SK-N-SH (cell line): ENCODE measurements at regions not wholly inside any gene's neighbourhood (a gene's known extent, or its start where the extent isn't known, plus 50 kb on each side); places are given as distances from the start of the nearest gene placed in this dataset.

Experiments used
- CTCF ChIA-PET: fragments of 300-600, 350-600 bp; formaldehyde crosslinking; extraction: SDS; loops from one replicate; lab custom pipeline; 2021; lab: Yijun Ruan, JAX
- POLR2A ChIA-PET: fragments of 350-600 bp; sonication (Branson Sonifier 250); formaldehyde crosslinking; extraction: SDS; loops from one replicate; lab custom pipeline; 2020; ENCODE audit warnings: antibody characterized with exemption, inconsistent platforms; lab: Yijun Ruan, JAX
- DNase-seq: peaks from one replicate; pipeline ENCODE4 v3.0.0; 2012
- H2AFZ ChIP-seq: fragments of 200-600 bp; sonication (generic); 2 replicates; pipeline ENCODE4 v1.8.1; 2016; ENCODE audit warnings: antibody characterized with exemption, mild to moderate bottlenecking, low read depth
- H3F3A ChIP-seq: fragments of 200-600 bp; sonication (generic); replicated peaks from 2 replicates; pipeline ENCODE3; 2016; ENCODE audit warnings: antibody characterized with exemption, mild to moderate bottlenecking; ENCODE audit not compliant: insufficient read depth
- H3K27ac ChIP-seq, 2 experiments: fragments of 200-500 bp in 1 of 2; fragments of 200-600 bp in 1 of 2; sonication (Bioruptor generic) in 1 of 2; sonication (generic), shearing (Covaris generic) in 1 of 2; 2 replicates each; pipeline versions ENCODE4 v1.5.1 to v1.6.1; 2014 to 2016; ENCODE audit warnings: low read depth in 2 of 2, inconsistent platforms in 1 of 2, low read length in 1 of 2, mild to moderate bottlenecking in 1 of 2, mixed read lengths in 1 of 2
- H3K27me3 ChIP-seq: fragments of 200-600 bp; sonication (generic), shearing (Covaris generic); 2 replicates; pipeline ENCODE4 v1.6.1; 2016; ENCODE audit warnings: mixed run types; ENCODE audit not compliant: insufficient read depth
- H3K36me3 ChIP-seq, 2 experiments: fragments of 200-500 bp in 1 of 2; fragments of 200-600 bp in 1 of 2; sonication (Bioruptor generic) in 1 of 2; sonication (generic) in 1 of 2; replicated peaks in 1 of 2; 2 replicates each; pipeline versions ENCODE3 to v1.5.1; 2014 to 2016; ENCODE audit warnings: low read length in 1 of 2, mild to moderate bottlenecking in 1 of 2; ENCODE audit not compliant: insufficient read depth in 2 of 2, control insufficient read depth in 1 of 2
- H3K4me1 ChIP-seq, 2 experiments: fragments of 200-500 bp in 1 of 2; fragments of 200-600 bp in 1 of 2; sonication (Bioruptor generic) in 1 of 2; sonication (generic), shearing (Covaris generic) in 1 of 2; 2 replicates each; pipeline versions ENCODE4 v1.5.1 to v1.6.1; 2014 to 2016; ENCODE audit warnings: low read depth in 1 of 2, low read length in 1 of 2, mixed run types in 1 of 2; ENCODE audit not compliant: insufficient read depth in 2 of 2, control insufficient read depth in 1 of 2
- H3K4me2 ChIP-seq: fragments of 200-600 bp; sonication (generic), shearing (Covaris generic); 2 replicates; pipeline ENCODE4 v1.6.1; 2017; ENCODE audit warnings: mixed run types
- H3K4me3 ChIP-seq, 2 experiments: fragments of 200-500 bp in 1 of 2; fragments of 200-600 bp in 1 of 2; sonication (Bioruptor generic) in 1 of 2; sonication (generic), shearing (Covaris generic) in 1 of 2; 2 replicates each; pipeline versions ENCODE4 v1.5.1 to v1.8.1; 2014 to 2016; ENCODE audit warnings: low read depth in 2 of 2, inconsistent platforms in 1 of 2, low read length in 1 of 2, mild to moderate bottlenecking in 1 of 2, mixed read lengths in 1 of 2, moderate library complexity in 1 of 2
- H3K79me2 ChIP-seq: fragments of 200-600 bp; sonication (generic); 2 replicates; pipeline ENCODE4 v1.8.1; 2017; ENCODE audit warnings: mild to moderate bottlenecking; ENCODE audit not compliant: insufficient read depth
- H3K9ac ChIP-seq: fragments of 200-600 bp; sonication (generic); 2 replicates; pipeline ENCODE4 v1.6.1; 2017; ENCODE audit warnings: mixed run types
- H3K9me2 ChIP-seq: fragments of 200-600 bp; sonication (generic); 2 replicates; pipeline ENCODE4 v1.6.1; 2017; ENCODE audit warnings: mixed run types
- H3K9me3 ChIP-seq: fragments of 200-600 bp; sonication (generic); 2 replicates; pipeline ENCODE4 v1.6.1; 2017; ENCODE audit warnings: mixed run types, mild to moderate bottlenecking, moderate library complexity
- H4K20me1 ChIP-seq: fragments of 200-600 bp; sonication (generic); 2 replicates; pipeline ENCODE4 v1.6.1; 2017; ENCODE audit warnings: mild to moderate bottlenecking, mixed run types; ENCODE audit not compliant: insufficient read depth
- ELF1 ChIP-seq: IDR thresholded peaks from 2 replicates; pipeline ENCODE4 v1.4.0; 2012
- FOXJ3 ChIP-seq: sonication (generic); formaldehyde crosslinking; IDR thresholded peaks from 2 replicates; pipeline ENCODE4 v1.5.1; 2020; ENCODE audit warnings: mild to moderate bottlenecking, missing genetic modification reagents
- GATA2 ChIP-seq: sonication (generic); formaldehyde crosslinking; IDR thresholded peaks from 2 replicates; pipeline ENCODE4 v1.5.0; 2020; ENCODE audit warnings: mild to moderate bottlenecking, missing genetic modification reagents
- JUND ChIP-seq: IDR thresholded peaks from 2 replicates; pipeline ENCODE4 v1.4.0; 2012
- MXI1 ChIP-seq: IDR thresholded peaks from 2 replicates; pipeline ENCODE4 v1.6.1; 2012; ENCODE audit warnings: mild to moderate bottlenecking, low read depth, low read length, improper control_type of control experiment
- NFIC ChIP-seq: IDR thresholded peaks from 2 replicates; pipeline ENCODE4 v1.4.0; 2012; ENCODE audit warnings: borderline replicate concordance
- POLR2AphosphoS5 ChIP-seq: IDR thresholded peaks from 2 replicates; pipeline ENCODE4 v1.6.1; 2012; ENCODE audit warnings: low read depth, low read length
- RXRA ChIP-seq: IDR thresholded peaks from 2 replicates; pipeline ENCODE4 v1.4.0; 2012; ENCODE audit warnings: low read depth, mild to moderate bottlenecking, borderline replicate concordance
- USF2 ChIP-seq: fragments of 150-350 bp; IDR thresholded peaks from 2 replicates; pipeline ENCODE4 v1.6.1; 2017; ENCODE audit warnings: antibody characterized with exemption, low read length, low read depth, borderline replicate concordance
- WGBS: methylation state at CpG from one replicate; pipeline ENCODE4 v1.1.6; 2017; ENCODE audit warnings: low lambda C conversion rate; 5-methylcytosine and 5-hydroxymethylcytosine counted together
- TF ChIP-seq, protein P1 (sequence below): IDR thresholded peaks from 2 replicates; pipeline ENCODE4 v1.4.0; 2012; ENCODE audit warnings: low read depth
- TF ChIP-seq, protein P2 (sequence below): fragments of 200-600 bp; sonication (generic); IDR thresholded peaks from 2 replicates; pipeline ENCODE4 v1.6.1; 2017; ENCODE audit warnings: antibody characterized with exemption, mild to moderate bottlenecking, moderate library complexity
- TF ChIP-seq, protein P3 (sequence below): IDR thresholded peaks from 2 replicates; pipeline ENCODE4 v1.4.0; 2012; ENCODE audit warnings: low read depth, borderline replicate concordance

DNA sequence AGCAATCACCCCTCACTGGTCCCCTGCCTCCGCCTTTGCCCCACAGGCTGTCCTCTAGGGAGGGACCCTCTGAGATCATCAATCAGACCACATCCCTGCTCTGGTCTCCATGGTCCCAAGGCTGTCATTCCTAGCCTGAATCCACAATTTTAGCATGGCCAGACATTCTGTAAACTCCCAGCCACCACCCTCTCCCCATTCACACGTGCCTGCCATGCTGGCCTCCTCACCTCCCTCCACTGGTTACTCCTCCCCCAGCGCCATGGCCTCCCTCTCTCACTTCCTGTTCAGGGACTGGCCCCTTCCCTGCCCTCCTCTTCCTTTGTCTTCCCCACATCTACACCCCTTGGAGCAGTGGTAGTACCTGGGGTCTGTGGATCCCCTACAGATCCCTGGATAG is 150.7 kb upstream of the MLN start:
- ChIA-PET CTCF (interaction anchor here (0.6 kb wide), 1 partner anchor 1084 kb away, joined by 3 read pairs; no protein-coding TSS in a partner anchor), POLR2A (no interaction called here)
- TF ChIP-seq, protein P1, sequence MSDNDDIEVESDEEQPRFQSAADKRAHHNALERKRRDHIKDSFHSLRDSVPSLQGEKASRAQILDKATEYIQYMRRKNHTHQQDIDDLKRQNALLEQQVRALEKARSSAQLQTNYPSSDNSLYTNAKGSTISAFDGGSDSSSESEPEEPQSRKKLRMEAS, result no peak
- no peak for TF ChIP-seq NFIC
- no peak for TF ChIP-seq RXRA
- H3K9ac ChIP-seq, result no peak overlapping the region
- H3K4me2 ChIP-seq, result no peak overlapping the region
- H3F3A ChIP-seq, result no peaks in the 10 kb centered on the region
- no peaks in the 10 kb centered on the region for H3K9me3 ChIP-seq
- H3K27ac ChIP-seq, result no peak overlapping the region
- no peak overlapping the region for H2AFZ ChIP-seq
- no peak overlapping the region for H3K4me3 ChIP-seq
- H3K79me2 ChIP-seq, result no peaks in the 10 kb centered on the region
- H3K27me3 ChIP-seq, result 0 out of 2 replicates have a peak, but pooled peaks cover 5% of the 10 kb centered on the region
- H3K4me1 ChIP-seq, result no peaks in the 10 kb centered on the region
- H4K20me1 ChIP-seq, result no peaks in the 10 kb centered on the region
- H3K9me2 ChIP-seq, result no peaks in the 10 kb centered on the region
- no peak for DNase-seq
- 63% methylated on average over 3 of the region's 3 CpGs for WGBS
- no peaks in the 10 kb centered on the region for H3K36me3 ChIP-seq

- WGBS, result 67% methylated on average over 3 of the region's 3 CpGs
- H3K27me3 ChIP-seq, result peaks cover 16% of the 10 kb centered on the region; the same call in 1 of the 2 replicates
Measured at GRCh38 chr6:33953171-33953570, 149.4 kb upstream of the MLN start.

DNA sequence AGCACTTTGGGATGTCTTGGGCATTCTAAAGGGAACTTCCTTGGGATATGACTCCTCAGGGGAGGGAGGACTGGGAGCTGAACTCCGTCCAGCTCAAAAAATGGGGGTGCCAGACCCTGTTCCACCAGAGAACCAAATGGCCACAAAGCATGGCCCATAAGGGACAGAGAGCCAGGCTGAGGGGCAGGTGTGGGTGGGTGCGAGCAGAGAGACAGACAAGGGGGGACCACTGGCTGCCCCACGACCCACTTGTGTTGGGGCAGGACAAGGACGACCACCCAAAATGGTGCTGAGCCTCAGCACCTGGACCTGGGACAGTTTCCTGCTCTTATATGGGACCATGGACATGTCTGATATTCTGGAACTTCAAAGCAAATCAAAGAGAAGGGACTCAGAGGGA is 148.2 kb upstream of the MLN start:
- no peak for DNase-seq
- no peak overlapping the region for H3K27ac ChIP-seq
- POLR2A ChIA-PET, result no interaction called here
- H3K79me2 ChIP-seq, result no peaks in the 10 kb centered on the region
- H4K20me1 ChIP-seq, result no peaks in the 10 kb centered on the region
- H3K36me3 ChIP-seq, result no peaks in the 10 kb centered on the region
- no peaks in the 10 kb centered on the region for H3F3A ChIP-seq
- no peak overlapping the region for H2AFZ ChIP-seq
- no peak overlapping the region for H3K9ac ChIP-seq
- H3K27me3 ChIP-seq, result peaks cover 20% of the 10 kb centered on the region; the same call in 1 of the 2 replicates
- H3K4me3 ChIP-seq, result no peak overlapping the region
- no peak overlapping the region for H3K4me2 ChIP-seq
- no peaks in the 10 kb centered on the region for H3K9me2 ChIP-seq
- no peaks in the 10 kb centered on the region; a peak in 1 of 4 replicates for H3K4me1 ChIP-seq
- CTCF ChIA-PET, result interaction anchor here (0.8 to 1.3 kb wide), 3 partner anchors 8 to 211 kb away, joined by 3 to 4 read pairs (median 4); no protein-coding TSS in a partner anchor
- no peaks in the 10 kb centered on the region for H3K9me3 ChIP-seq
- 7% methylated on average over 2 of the region's 4 CpGs for WGBS
- TF ChIP-seq, protein P2, sequence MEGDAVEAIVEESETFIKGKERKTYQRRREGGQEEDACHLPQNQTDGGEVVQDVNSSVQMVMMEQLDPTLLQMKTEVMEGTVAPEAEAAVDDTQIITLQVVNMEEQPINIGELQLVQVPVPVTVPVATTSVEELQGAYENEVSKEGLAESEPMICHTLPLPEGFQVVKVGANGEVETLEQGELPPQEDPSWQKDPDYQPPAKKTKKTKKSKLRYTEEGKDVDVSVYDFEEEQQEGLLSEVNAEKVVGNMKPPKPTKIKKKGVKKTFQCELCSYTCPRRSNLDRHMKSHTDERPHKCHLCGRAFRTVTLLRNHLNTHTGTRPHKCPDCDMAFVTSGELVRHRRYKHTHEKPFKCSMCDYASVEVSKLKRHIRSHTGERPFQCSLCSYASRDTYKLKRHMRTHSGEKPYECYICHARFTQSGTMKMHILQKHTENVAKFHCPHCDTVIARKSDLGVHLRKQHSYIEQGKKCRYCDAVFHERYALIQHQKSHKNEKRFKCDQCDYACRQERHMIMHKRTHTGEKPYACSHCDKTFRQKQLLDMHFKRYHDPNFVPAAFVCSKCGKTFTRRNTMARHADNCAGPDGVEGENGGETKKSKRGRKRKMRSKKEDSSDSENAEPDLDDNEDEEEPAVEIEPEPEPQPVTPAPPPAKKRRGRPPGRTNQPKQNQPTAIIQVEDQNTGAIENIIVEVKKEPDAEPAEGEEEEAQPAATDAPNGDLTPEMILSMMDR, result no peak
- no peak for TF ChIP-seq GATA2
- TF ChIP-seq ELF1, result no peak
- TF ChIP-seq, protein P1, result no peak
- no peak for TF ChIP-seq FOXJ3
- no peak for TF ChIP-seq POLR2AphosphoS5
- TF ChIP-seq USF2, result no peak
- no peak for TF ChIP-seq MXI1

More at GRCh38 chr6:33953171-33953570, 149.4 kb upstream of the MLN start:
- no peaks in the 10 kb centered on the region for H3K9me3 ChIP-seq
- H2AFZ ChIP-seq, result no peak overlapping the region
- no peaks in the 10 kb centered on the region for H3K9me2 ChIP-seq
- ChIA-PET CTCF (interaction anchor here (1.3 kb wide), 1 partner anchor 210 kb away, joined by 4 read pairs; no protein-coding TSS in a partner anchor), POLR2A (no interaction called here)
- TF ChIP-seq JUND (no peak), FOXJ3 (no peak)
- TF ChIP-seq, protein P3, sequence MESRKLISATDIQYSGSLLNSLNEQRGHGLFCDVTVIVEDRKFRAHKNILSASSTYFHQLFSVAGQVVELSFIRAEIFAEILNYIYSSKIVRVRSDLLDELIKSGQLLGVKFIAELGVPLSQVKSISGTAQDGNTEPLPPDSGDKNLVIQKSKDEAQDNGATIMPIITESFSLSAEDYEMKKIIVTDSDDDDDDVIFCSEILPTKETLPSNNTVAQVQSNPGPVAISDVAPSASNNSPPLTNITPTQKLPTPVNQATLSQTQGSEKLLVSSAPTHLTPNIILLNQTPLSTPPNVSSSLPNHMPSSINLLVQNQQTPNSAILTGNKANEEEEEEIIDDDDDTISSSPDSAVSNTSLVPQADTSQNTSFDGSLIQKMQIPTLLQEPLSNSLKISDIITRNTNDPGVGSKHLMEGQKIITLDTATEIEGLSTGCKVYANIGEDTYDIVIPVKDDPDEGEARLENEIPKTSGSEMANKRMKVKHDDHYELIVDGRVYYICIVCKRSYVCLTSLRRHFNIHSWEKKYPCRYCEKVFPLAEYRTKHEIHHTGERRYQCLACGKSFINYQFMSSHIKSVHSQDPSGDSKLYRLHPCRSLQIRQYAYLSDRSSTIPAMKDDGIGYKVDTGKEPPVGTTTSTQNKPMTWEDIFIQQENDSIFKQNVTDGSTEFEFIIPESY, result no peak
- H3K4me2 ChIP-seq, result no peak overlapping the region
- no peaks in the 10 kb centered on the region for H3K36me3 ChIP-seq
- no peak for DNase-seq
- H3K4me3 ChIP-seq, result no peak overlapping the region
- no peaks in the 10 kb centered on the region for H3K79me2 ChIP-seq
- no peak overlapping the region for H3K9ac ChIP-seq
- H3F3A ChIP-seq, result no peaks in the 10 kb centered on the region
- H3K4me1 ChIP-seq, result no peaks in the 10 kb centered on the region
- no peaks in the 10 kb centered on the region for H4K20me1 ChIP-seq
- H3K27ac ChIP-seq, result no peak overlapping the region
